ENCODE measurements at regions not wholly inside any gene's neighbourhood (a gene's known extent, or its start where the extent isn't known, plus 50 kb on each side); places are given as distances from the start of the nearest gene placed in this dataset.
"Not testable (repeated sequence)": the region's sequence is repeated elsewhere in the genome, so short reads cannot be mapped to it uniquely, and the experiment has no call there.

- DNase-seq = no peak
Observed at GRCh38 chr6:63477422-63478040, 94.7 kb upstream of the LOC128125822 start.

DNA sequence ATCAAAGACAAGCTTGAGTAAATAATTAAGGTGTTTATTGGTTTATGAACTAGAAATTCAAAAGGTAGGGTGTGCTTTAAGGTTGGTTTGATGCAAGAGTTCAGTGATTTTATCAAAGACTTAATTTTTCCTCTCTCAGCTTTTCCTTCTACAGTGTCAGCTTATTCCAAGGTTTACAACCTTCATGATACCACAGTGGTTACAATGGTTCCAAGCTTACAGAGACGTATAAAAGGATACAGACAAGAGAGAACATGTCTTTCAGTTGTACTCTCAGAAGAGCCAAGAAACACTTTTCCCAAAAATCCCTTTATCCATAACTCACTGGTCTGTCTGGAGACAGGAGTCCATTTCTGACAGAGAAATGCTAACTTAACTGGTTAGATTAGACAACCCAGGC lies 93.5 kb upstream of the LOC128125822 start:
- DNase-seq = no peak

DNA sequence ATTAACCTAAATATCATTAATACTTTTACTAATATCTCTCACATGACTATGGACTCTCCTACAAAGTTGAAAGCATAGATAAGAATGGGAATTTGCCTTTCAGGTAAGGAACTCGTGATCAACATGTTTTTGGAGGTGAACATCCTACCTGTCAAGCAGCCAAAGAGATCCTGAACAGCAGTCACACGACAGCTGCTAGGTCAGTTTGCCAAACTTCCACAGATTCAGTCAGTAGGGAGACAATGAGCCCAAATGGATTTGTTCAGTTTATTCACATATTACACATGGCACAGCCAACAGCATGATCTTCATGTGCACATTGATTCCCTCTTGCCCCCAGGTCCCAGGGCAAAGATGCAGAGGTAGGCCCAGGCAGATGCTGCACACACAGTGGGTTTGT lies 86.1 kb upstream of the LOC128125822 start:
- no peak for DNase-seq

- no peak for DNase-seq
Observed at GRCh38 chr6:63487103-63487813, 85.0 kb upstream of the LOC128125822 start.

DNA sequence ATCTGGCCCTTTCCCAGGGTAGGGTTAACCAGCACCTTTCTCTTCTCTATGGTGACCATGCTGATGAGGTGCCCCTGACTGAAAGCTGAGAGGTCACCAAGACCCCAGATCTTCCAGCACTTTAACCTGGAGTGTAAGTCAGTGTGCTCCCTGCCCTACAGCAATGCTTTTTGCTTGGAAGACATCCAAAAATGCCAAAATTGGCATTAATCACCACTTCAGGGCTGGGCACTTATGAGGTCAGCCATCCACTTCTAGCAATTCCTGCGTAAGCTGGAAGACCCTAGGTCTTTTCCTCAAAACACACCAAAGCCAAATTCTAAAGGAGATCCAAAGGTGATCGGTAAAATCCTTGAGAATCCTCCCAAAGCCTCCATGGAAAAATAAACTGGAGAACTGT lies 81.2 kb upstream of the LOC128125822 start:
- no peak for DNase-seq

- DNase-seq = no peak
Observed at GRCh38 chr6:63492476-63492875, 79.8 kb upstream of the LOC128125822 start.

DNA sequence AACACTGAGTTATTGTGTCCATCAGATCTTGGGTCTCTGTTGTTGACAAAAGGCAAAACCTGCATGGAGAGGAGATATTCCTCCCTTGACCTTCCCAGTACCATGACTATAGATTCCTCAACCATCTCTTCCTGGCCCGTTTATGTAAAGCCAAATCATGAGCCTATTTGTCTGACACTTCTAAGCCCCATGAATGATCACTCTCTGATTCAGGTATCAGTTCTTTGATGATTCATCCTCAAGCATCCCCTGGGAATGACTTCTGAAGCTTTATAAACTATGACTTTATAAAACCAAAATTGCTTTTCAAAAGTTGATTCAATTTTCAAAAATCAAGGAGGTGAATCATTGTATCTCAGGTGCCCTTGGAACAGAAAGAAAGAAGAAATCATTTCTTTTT lies 78.7 kb upstream of the LOC128125822 start:
- DNase-seq = no peak

GRCh38 chr6:63496361-63496804 lies 75.9 kb upstream of the LOC128125822 start:
- no peak for DNase-seq

- DNase-seq = no peak
Observed at GRCh38 chr6:63502156-63502555, 70.1 kb upstream of the LOC128125822 start.

- no peak for DNase-seq
Observed at GRCh38 chr6:63503199-63503598, 69.1 kb upstream of the LOC128125822 start.

DNA sequence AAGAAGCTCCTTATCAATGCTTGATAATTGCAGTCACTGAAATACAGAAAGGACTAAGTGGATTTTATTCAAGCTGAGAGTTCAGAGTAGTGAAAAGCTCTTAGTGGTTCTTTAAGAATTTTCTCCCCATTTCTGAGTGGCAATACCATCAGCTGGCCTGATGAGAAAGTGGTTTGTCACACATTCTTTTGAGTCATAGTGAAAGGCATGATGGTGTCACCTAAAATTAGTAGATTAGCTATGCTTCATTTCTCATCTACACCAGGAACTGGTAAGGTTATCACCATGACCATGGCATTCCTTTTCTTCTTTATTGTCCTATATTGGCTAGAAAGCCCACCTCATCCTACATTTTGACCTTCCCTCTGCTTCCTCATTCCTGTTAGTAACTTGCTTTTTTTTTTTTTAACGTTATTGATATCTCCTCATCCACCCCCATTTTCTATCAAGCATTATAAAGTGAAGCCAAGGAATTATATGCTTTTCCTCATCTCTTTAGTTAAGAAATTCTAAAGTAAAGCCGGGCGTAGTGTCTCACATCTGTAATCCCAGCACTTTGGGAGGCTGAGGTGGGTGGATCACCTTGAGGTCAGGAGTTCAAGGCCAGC lies 67.4 kb upstream of the LOC128125822 start:
- DNase-seq = no peak

DNA sequence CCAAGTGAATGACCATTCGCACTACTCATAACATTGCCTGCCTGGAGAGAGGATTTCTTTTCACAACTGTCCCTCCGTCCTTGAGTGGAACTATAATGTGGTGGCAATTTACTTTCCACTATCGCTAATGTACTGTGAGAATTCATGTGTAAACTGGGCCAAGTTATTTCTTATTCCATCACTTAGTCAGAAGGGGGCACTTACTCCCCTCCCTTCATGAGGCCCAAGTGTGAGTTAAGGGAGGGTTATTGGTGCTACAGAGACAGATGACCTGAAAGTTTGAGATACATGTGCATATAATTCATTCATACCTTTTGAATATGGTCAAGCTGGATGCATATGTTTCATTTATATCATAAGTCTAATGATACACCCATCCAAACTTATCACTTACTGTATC lies 65.2 kb upstream of the LOC128125822 start:
- DNase-seq = no peak

- DNase-seq = no peak
Observed at GRCh38 chr6:63509652-63510352, 62.5 kb upstream of the LOC128125822 start.

GRCh38 chr6:63510353-63510686 lies 62.0 kb upstream of the LOC128125822 start:
- no peak for DNase-seq

DNA sequence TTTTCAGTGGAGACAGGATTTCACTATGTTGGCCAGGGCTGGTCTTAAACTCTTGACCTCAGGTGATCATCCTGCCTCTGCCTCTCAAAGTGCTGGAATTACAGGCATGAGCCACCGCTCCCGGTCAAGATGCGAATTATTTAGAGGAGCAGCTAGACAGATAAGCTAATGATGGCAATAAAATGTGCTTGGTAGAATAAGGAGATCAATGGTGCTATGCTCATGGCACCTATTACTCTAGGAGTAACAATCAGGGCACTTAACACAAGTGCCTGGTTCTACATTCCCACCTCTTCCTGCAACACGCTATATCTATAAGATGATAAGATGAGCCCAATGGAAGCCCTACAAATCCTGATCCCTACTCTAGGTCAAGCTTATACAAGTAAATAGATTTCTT lies 61.4 kb upstream of the LOC128125822 start:
- DNase-seq = no peak

DNA sequence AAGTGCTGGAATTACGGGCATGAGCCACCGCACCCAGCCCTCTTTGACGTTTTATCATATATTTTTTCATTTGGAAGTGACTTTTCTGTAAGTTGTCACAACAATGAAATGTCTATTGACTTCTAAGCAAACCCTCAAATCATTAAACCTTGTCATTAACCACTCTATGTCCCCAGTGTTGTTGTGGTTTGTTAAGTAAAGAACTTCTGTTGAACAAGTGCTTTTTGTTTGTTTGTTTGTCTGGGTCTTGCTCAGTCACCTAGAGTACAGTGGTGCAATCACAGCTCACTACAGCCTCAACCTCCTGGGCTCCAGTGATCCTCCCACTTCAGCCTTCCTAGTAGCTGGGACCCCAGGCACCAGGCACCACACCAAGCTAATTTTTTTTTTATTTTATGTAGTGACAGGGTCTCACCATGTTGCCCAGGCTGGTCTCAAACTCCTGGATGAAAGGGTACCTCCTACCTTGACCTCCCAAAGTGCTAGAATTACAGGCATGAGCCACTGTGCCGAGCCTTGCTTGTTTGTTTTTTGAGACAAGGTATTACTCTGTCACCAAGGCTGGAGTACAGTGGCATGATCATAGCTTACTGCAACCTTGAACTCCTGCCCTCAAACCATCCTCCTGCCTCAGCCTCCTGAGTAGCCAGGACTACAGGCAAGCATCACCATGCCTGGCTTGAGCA lies 57.6 kb upstream of the LOC128125822 start:
- DNase-seq = no peak

GRCh38 chr6:63515227-63515626 lies 57.1 kb upstream of the LOC128125822 start:
- DNase-seq = not testable (repeated sequence)

GRCh38 chr6:63516186-63516944 lies 55.9 kb upstream of the LOC128125822 start:
- DNase-seq = no peak

DNA sequence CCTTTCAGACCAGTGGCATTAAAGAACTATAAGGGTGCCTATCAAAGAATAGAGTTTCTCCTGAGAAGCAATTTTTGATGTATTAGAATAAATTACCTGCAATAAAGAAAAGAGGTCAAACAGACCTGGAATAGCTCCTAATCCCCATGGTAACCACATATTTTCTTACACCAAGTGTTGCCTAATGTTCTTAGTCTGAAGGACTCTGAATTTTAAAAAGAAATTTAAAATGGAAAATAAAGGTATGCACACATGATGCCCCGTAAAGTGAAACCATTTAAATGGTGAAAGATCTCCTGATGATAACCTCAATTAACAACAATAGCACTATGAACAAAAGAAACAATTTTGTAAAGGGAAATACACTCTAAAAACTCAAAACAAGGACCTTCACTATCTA lies 55.1 kb upstream of the LOC128125822 start:
- no peak for DNase-seq

- no peak for DNase-seq
Observed at GRCh38 chr6:63521475-63522210, 50.6 kb upstream of the LOC128125822 start.

Data from nucleus accumbens (tissue), 56 donors.